ENCODE measurements at regions not wholly inside any gene's neighbourhood (a gene's known extent, or its start where the extent isn't known, plus 50 kb on each side); places are given as distances from the start of the nearest gene placed in this dataset.

DNA sequence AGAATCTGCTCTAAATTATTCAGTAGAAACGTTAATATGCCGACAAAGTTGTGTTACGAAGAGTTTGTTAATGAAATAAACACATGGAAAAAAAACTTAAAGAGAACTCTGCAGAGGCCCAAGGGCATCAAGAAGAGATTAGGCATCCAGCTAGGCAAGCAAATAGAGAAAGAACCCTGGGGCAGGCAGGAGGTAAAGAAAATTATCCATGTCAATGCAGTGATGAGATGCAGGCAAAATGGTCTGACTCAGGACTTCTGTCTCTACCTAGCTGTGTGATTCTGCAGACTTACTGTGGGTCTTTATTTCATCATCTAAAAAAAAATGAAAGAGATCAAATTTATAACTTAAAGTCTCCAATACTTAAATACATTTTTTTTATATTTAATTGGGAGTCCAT, 448.0 kb downstream of the HAO1 start:
- no peak for DNase-seq
- H3K23ac ChIP-seq (ENCODE audit: low read depth, low read length), result no peak overlapping the region
- H4K8ac ChIP-seq (ENCODE audit: low read depth in 2 of 2, low read length in 2 of 2), result no peak overlapping the region
- no peak overlapping the region for H2AK5ac ChIP-seq (ENCODE audit: low read depth, low read length)
- no peaks in the 10 kb centered on the region for H3K79me1 ChIP-seq (ENCODE audit: low read depth in 1 of 2, low read length in 2 of 2)
- intact Hi-C loops (cut with micrococcal nuclease), result no loop called here
- no peak overlapping the region for H3K27ac ChIP-seq (ENCODE audit: insufficient read depth, low read length)
- H3K4me1 ChIP-seq (ENCODE audit: control insufficient read depth, insufficient read depth, low read length), result no peaks in the 10 kb centered on the region
- H2BK5ac ChIP-seq (ENCODE audit: low read depth, low read length, poor library complexity, severe bottlenecking), result no peak overlapping the region
- TF ChIP-seq MAZ (IDR thresholded peaks at IDR 0.05; ENCODE audit: borderline replicate concordance, low read depth, low read length) (no peak), NFE2L2 (IDR thresholded peaks at IDR 0.05; ENCODE audit: low read depth, low read length) (no peak), MAFK (IDR thresholded peaks at IDR 0.05; ENCODE audit: low read depth, low read length) (no peak), RCOR1 (IDR thresholded peaks at IDR 0.05; ENCODE audit: insufficient replicate concordance, low read length) (no peak), MXI1 (IDR thresholded peaks at IDR 0.05; ENCODE audit: borderline replicate concordance, low read depth, low read length) (no peak), CHD1 (IDR thresholded peaks at IDR 0.05; ENCODE audit: low read depth, low read length) (no peak), POLR2A (IDR thresholded peaks at IDR 0.05; ENCODE audit: low read depth, low read length) (no peak), CEBPB (IDR thresholded peaks at IDR 0.05; ENCODE audit: low read depth, low read length) (no peak), SMC3 (IDR thresholded peaks at IDR 0.05; ENCODE audit: low read depth, low read length) (no peak), FOS (IDR thresholded peaks at IDR 0.05; ENCODE audit: low read depth, low read length) (no peak), RAD21 (IDR thresholded peaks at IDR 0.05; ENCODE audit: low read length) (no peak), BHLHE40 (IDR thresholded peaks at IDR 0.05; ENCODE audit: low read depth, low read length) (no peak), RFX5 (IDR thresholded peaks at IDR 0.05; ENCODE audit: low read depth, low read length) (no peak)
- TF ChIP-seq, protein P1, sequence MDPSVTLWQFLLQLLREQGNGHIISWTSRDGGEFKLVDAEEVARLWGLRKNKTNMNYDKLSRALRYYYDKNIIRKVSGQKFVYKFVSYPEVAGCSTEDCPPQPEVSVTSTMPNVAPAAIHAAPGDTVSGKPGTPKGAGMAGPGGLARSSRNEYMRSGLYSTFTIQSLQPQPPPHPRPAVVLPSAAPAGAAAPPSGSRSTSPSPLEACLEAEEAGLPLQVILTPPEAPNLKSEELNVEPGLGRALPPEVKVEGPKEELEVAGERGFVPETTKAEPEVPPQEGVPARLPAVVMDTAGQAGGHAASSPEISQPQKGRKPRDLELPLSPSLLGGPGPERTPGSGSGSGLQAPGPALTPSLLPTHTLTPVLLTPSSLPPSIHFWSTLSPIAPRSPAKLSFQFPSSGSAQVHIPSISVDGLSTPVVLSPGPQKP (IDR thresholded peaks at IDR 0.05; ENCODE audit: borderline replicate concordance, low read depth, low read length), result no peak
- TF ChIP-seq, protein P2, sequence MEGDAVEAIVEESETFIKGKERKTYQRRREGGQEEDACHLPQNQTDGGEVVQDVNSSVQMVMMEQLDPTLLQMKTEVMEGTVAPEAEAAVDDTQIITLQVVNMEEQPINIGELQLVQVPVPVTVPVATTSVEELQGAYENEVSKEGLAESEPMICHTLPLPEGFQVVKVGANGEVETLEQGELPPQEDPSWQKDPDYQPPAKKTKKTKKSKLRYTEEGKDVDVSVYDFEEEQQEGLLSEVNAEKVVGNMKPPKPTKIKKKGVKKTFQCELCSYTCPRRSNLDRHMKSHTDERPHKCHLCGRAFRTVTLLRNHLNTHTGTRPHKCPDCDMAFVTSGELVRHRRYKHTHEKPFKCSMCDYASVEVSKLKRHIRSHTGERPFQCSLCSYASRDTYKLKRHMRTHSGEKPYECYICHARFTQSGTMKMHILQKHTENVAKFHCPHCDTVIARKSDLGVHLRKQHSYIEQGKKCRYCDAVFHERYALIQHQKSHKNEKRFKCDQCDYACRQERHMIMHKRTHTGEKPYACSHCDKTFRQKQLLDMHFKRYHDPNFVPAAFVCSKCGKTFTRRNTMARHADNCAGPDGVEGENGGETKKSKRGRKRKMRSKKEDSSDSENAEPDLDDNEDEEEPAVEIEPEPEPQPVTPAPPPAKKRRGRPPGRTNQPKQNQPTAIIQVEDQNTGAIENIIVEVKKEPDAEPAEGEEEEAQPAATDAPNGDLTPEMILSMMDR (conservative IDR thresholded peaks at IDR 0.05; ENCODE audit: low read depth, low read length), result no peak
- TF ChIP-seq, protein P3, sequence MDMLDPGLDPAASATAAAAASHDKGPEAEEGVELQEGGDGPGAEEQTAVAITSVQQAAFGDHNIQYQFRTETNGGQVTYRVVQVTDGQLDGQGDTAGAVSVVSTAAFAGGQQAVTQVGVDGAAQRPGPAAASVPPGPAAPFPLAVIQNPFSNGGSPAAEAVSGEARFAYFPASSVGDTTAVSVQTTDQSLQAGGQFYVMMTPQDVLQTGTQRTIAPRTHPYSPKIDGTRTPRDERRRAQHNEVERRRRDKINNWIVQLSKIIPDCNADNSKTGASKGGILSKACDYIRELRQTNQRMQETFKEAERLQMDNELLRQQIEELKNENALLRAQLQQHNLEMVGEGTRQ (IDR thresholded peaks at IDR 0.05; ENCODE audit: low read depth, low read length), result no peak
- no peak overlapping the region for H3K56ac ChIP-seq (ENCODE audit: extremely low read depth, insufficient read depth, low read length)
- dilution Hi-C loops (cut with HindIII; ENCODE audit: low sequenced_read_pairs, unreplicated experiment), result no loop called here
- H2AFZ ChIP-seq (replicated peaks; ENCODE audit: low read length, poor library complexity), result no peak overlapping the region
- no peak overlapping the region for H2BK15ac ChIP-seq (ENCODE audit: low read depth, low read length)
- ChIA-PET CTCF (no interaction called here), POLR2A (ENCODE audit: unreplicated experiment) (no interaction called here)
- H2BK20ac ChIP-seq (ENCODE audit: low read depth, low read length), result no peak overlapping the region
- H3K4me2 ChIP-seq (ENCODE audit: low read depth, low read length), result no peak overlapping the region
- no peak overlapping the region for H3K4me3 ChIP-seq (ENCODE audit: insufficient read depth, low read depth, low read length)
- no peak overlapping the region for H2BK120ac ChIP-seq (ENCODE audit: low read depth, low read length)
- BruUV-seq (replicated peaks), result no TSS peak
- WGBS, 2 experiments (ENCODE audit: extremely low coverage in 2 of 2, insufficient read length in 1 of 2), result no CpG with 5 or more reads among the region's 3 CpGs
- H3K14ac ChIP-seq (replicated peaks; ENCODE audit: low read depth, low read length), result no peak overlapping the region
- H4K91ac ChIP-seq (ENCODE audit: insufficient read depth, low read depth, low read length), result no peak overlapping the region
- H4K5ac ChIP-seq (ENCODE audit: low read depth, low read length), result no peak overlapping the region
- H3K9me3 ChIP-seq (ENCODE audit: control insufficient read depth, insufficient read depth, low read length), result no peaks in the 10 kb centered on the region
- no peak overlapping the region for H2AK9ac ChIP-seq (replicated peaks; ENCODE audit: low read depth, low read length, poor library complexity)
- no peak overlapping the region for H3K18ac ChIP-seq (ENCODE audit: low read depth, low read length)
- H3K27me3 ChIP-seq (ENCODE audit: control insufficient read depth, insufficient read depth, low read length), result no peaks in the 10 kb centered on the region
- in situ Hi-C loops (cut with MboI; ENCODE audit: low sequenced_read_pairs), result no loop called here
- no peak for ATAC-seq (ENCODE audit: low read depth)
- no peak overlapping the region for H3K9ac ChIP-seq (ENCODE audit: low read depth, low read length)
- no peak overlapping the region for H3K4ac ChIP-seq (ENCODE audit: low read depth, low read length)
- H3K9me1 ChIP-seq (ENCODE audit: insufficient read depth, low read length), result no peaks in the 10 kb centered on the region
- no peaks in the 10 kb centered on the region for H4K20me1 ChIP-seq (ENCODE audit: insufficient read depth, low read length)
- no peaks in the 10 kb centered on the region for H3K36me3 ChIP-seq (ENCODE audit: control insufficient read depth, insufficient read depth, low read length)
